ENCODE measurements at regions not wholly inside any gene's neighbourhood (a gene's known extent, or its start where the extent isn't known, plus 50 kb on each side); places are given as distances from the start of the nearest gene placed in this dataset.

DNA sequence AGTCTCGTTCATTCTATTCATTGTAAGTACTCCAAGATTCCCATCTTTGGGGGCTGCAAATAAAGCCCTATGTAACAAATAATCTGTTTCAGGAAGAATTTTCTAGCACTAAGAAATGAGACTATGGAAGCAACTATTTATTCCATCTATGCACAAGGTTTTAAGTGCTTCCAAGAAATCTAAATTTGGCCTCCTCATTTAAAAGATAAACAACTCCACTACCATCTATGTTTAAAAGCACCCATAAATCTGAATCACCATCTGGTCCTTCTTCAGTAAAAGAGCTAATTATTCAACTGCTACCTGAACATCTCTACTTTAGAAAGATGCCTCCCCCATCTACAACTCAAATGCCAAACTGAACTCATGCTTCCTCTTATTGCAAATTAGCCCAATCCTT, 547.3 kb upstream of the LRRC4C start:
- no peak overlapping the region for H3K4me3 ChIP-seq (replicated peaks in 1 of 3; ENCODE audit: insufficient read depth in 1 of 3, low read depth in 1 of 3, low read length in 3 of 3)
- DNase-seq (ENCODE audit: low read depth, low spot score) (no peak), FAIRE-seq (no peak)
- H3K4me1 ChIP-seq (ENCODE audit: control insufficient read depth, extremely low read depth, insufficient read depth, low read length): no peaks in the 10 kb centered on the region
- no peak overlapping the region for H2AFZ ChIP-seq (ENCODE audit: low read depth, low read length)
- POLR2A ChIA-PET: no interaction called here
- no peaks in the 10 kb centered on the region for H3K36me3 ChIP-seq (ENCODE audit: control insufficient read depth in 2 of 2, extremely low read depth in 1 of 2, insufficient read depth in 2 of 2, low read length in 2 of 2)
- H4K20me1 ChIP-seq (replicated peaks; ENCODE audit: control insufficient read depth, extremely low read depth, insufficient read depth, low read length): no peaks in the 10 kb centered on the region
- H3K9me1 ChIP-seq (replicated peaks; ENCODE audit: control insufficient read depth, extremely low read depth, insufficient read depth, low read length): no peaks in the 10 kb centered on the region
- no peaks in the 10 kb centered on the region for H3K27me3 ChIP-seq (ENCODE audit: control insufficient read depth in 2 of 2, insufficient read depth in 2 of 2, low read length in 2 of 2)
- no peak overlapping the region for H3K4me2 ChIP-seq (ENCODE audit: insufficient read depth, low read length)
- H3K27ac ChIP-seq (ENCODE audit: insufficient read depth, low read depth, low read length): no peak overlapping the region
- no peak overlapping the region for H3K9ac ChIP-seq (replicated peaks; ENCODE audit: extremely low read depth, insufficient read depth, low read length)
- H3K79me2 ChIP-seq (ENCODE audit: control insufficient read depth, insufficient read depth, low read length): no peaks in the 10 kb centered on the region
- dilution Hi-C loops (cut with MboI; ENCODE audit: extremely low pct_ligation_motif_present, low sequenced_read_pairs) (no loop called here), intact Hi-C loops (cut with micrococcal nuclease) (no loop called here)
- CTCF ChIA-PET: no interaction called here
- BruUV-seq (replicated peaks): no TSS peak
- H3K9me3 ChIP-seq (replicated peaks; ENCODE audit: control insufficient read depth, insufficient read depth, low read length): no peaks in the 10 kb centered on the region
- TF ChIP-seq POLR2AphosphoS5 (IDR thresholded peaks at IDR 0.05; ENCODE audit: insufficient read depth, low read depth, low read length) (no peak), JUN (IDR thresholded peaks at IDR 0.05; ENCODE audit: borderline replicate concordance, insufficient read depth, insufficient read length, low read depth) (no peak), GATA2 (IDR thresholded peaks at IDR 0.05; ENCODE audit: insufficient read depth, insufficient read length, low read depth, low read length) (no peak), FOS (IDR thresholded peaks at IDR 0.05; ENCODE audit: borderline replicate concordance, insufficient read depth, low read length) (no peak), POLR2A (IDR thresholded peaks at IDR 0.05; ENCODE audit: low read depth, low read length) (no peak), EZH2 (IDR thresholded peaks at IDR 0.05; ENCODE audit: borderline replicate concordance, low read depth, low read length, severe bottlenecking) (no peak)
- TF ChIP-seq, protein P1, sequence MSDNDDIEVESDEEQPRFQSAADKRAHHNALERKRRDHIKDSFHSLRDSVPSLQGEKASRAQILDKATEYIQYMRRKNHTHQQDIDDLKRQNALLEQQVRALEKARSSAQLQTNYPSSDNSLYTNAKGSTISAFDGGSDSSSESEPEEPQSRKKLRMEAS (IDR thresholded peaks at IDR 0.05; ENCODE audit: insufficient read depth, insufficient read length): no peak

DNA sequence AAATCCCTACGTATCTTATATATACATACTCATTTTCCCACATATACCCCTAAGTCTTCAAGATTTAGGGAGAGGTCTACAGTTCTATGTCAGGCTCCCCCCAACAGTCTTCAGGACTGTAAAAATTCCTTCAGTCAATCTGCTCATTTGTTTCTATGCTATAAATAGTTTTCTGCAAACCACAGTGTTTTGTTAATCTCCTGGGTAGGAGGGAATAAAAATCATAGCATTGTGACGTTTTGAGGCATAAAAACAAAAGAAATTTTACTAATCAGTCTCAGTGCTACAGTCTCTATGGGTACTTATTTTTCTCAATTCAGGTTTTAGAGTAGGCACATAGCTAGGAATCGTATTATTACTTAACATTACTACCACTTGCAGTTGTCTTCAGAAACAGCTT, 552.8 kb upstream of the LRRC4C start:
- no peaks in the 10 kb centered on the region for H3K36me3 ChIP-seq (ENCODE audit: control insufficient read depth in 2 of 2, extremely low read depth in 1 of 2, insufficient read depth in 2 of 2, low read length in 2 of 2)
- no peak for TF ChIP-seq MYC (IDR thresholded peaks at IDR 0.05; ENCODE audit: low read depth, low read length)
- TF ChIP-seq JUN (IDR thresholded peaks at IDR 0.05; ENCODE audit: borderline replicate concordance, insufficient read depth, insufficient read length, low read depth): no peak
- TF ChIP-seq POLR2AphosphoS5 (IDR thresholded peaks at IDR 0.05; ENCODE audit: insufficient read depth, low read depth, low read length): no peak
- TF ChIP-seq GATA2 (IDR thresholded peaks at IDR 0.05; ENCODE audit: insufficient read depth, insufficient read length, low read depth, low read length): no peak
- no peak for TF ChIP-seq POLR2A (IDR thresholded peaks at IDR 0.05; ENCODE audit: low read depth, low read length)
- no peak for TF ChIP-seq FOS (IDR thresholded peaks at IDR 0.05; ENCODE audit: borderline replicate concordance, insufficient read depth, low read length)
- TF ChIP-seq, protein P2, sequence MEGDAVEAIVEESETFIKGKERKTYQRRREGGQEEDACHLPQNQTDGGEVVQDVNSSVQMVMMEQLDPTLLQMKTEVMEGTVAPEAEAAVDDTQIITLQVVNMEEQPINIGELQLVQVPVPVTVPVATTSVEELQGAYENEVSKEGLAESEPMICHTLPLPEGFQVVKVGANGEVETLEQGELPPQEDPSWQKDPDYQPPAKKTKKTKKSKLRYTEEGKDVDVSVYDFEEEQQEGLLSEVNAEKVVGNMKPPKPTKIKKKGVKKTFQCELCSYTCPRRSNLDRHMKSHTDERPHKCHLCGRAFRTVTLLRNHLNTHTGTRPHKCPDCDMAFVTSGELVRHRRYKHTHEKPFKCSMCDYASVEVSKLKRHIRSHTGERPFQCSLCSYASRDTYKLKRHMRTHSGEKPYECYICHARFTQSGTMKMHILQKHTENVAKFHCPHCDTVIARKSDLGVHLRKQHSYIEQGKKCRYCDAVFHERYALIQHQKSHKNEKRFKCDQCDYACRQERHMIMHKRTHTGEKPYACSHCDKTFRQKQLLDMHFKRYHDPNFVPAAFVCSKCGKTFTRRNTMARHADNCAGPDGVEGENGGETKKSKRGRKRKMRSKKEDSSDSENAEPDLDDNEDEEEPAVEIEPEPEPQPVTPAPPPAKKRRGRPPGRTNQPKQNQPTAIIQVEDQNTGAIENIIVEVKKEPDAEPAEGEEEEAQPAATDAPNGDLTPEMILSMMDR (IDR thresholded peaks at IDR 0.05; ENCODE audit: extremely low read depth in 1 of 2, insufficient read depth in 1 of 2, low read depth in 1 of 2, low read length in 2 of 2): no peak
- TF ChIP-seq, protein P1 (IDR thresholded peaks at IDR 0.05; ENCODE audit: insufficient read depth, insufficient read length): no peak
- no peak for TF ChIP-seq EZH2 (IDR thresholded peaks at IDR 0.05; ENCODE audit: borderline replicate concordance, low read depth, low read length, severe bottlenecking)
- H3K4me1 ChIP-seq (ENCODE audit: control insufficient read depth, extremely low read depth, insufficient read depth, low read length): no peaks in the 10 kb centered on the region
- no peak overlapping the region for H3K27ac ChIP-seq (ENCODE audit: insufficient read depth, low read depth, low read length)
- POLR2A ChIA-PET: no interaction called here
- no peak overlapping the region for H2AFZ ChIP-seq (ENCODE audit: low read depth, low read length)
- no peak overlapping the region for H3K4me3 ChIP-seq (replicated peaks in 1 of 3; ENCODE audit: insufficient read depth in 1 of 3, low read depth in 1 of 3, low read length in 3 of 3)
- intact Hi-C loops (cut with micrococcal nuclease): no loop called here
- FAIRE-seq: no peak
- BruUV-seq (replicated peaks): no TSS peak
- H3K4me2 ChIP-seq (ENCODE audit: insufficient read depth, low read length): no peak overlapping the region
- no peak overlapping the region for H3K9ac ChIP-seq (replicated peaks; ENCODE audit: extremely low read depth, insufficient read depth, low read length)
- H3K27me3 ChIP-seq (ENCODE audit: control insufficient read depth in 2 of 2, insufficient read depth in 2 of 2, low read length in 2 of 2): no peaks in the 10 kb centered on the region
- CTCF ChIA-PET: no interaction called here
- no peak for DNase-seq (ENCODE audit: low read depth, low spot score)
- H3K79me2 ChIP-seq (ENCODE audit: control insufficient read depth, insufficient read depth, low read length): no peaks in the 10 kb centered on the region
- H4K20me1 ChIP-seq (replicated peaks; ENCODE audit: control insufficient read depth, extremely low read depth, insufficient read depth, low read length): no peaks in the 10 kb centered on the region
- no peaks in the 10 kb centered on the region for H3K9me1 ChIP-seq (replicated peaks; ENCODE audit: control insufficient read depth, extremely low read depth, insufficient read depth, low read length)
- dilution Hi-C loops (cut with MboI; ENCODE audit: extremely low pct_ligation_motif_present, low sequenced_read_pairs): no loop called here
- H3K9me3 ChIP-seq (replicated peaks; ENCODE audit: control insufficient read depth, insufficient read depth, low read length): no peaks in the 10 kb centered on the region

All from endothelial cell of umbilical vein (primary cell).